ENCODE measurements at regions not wholly inside any gene's neighbourhood (a gene's known extent, or its start where the extent isn't known, plus 50 kb on each side); places are given as distances from the start of the nearest gene placed in this dataset.

- TF ChIP-seq CTCF (IDR thresholded peaks at IDR 0.05; ENCODE audit: low read depth, low read length) = no peak
- TF ChIP-seq POLR2A (IDR thresholded peaks at IDR 0.05; ENCODE audit: extremely low read depth, insufficient read length) = no peak
- TF ChIP-seq MYC (IDR thresholded peaks at IDR 0.05; ENCODE audit: low read depth, low read length) = no peak
These were observed 67.5 kb downstream of the PSMG1 start for GRCh38 chr21:39115576-39116235.
